SW 1271 (cell line): ENCODE measurements at regions not wholly inside any gene's neighbourhood (a gene's known extent, or its start where the extent isn't known, plus 50 kb on each side); places are given as distances from the start of the nearest gene placed in this dataset.
A peak's percentile ranks its signal among the peaks of the same experiment; 100 is the strongest.
"Not testable (repeated sequence)": the region's sequence is repeated elsewhere in the genome, so short reads cannot be mapped to it uniquely, and the experiment has no call there.

Experiments
- DNase-seq, 2 experiments: peaks; one replicate each; lab custom pipeline; 2025; lab: John Stamatoyannopoulos, UW

- no peak for DNase-seq
Measured at GRCh38 chr3:103170651-103171050, 735.8 kb downstream of the ZPLD1 start.

GRCh38 chr3:103173940-103174339 is 739.1 kb downstream of the ZPLD1 start:
- DNase-seq = no peak

GRCh38 chr3:103181160-103181559 is 746.3 kb downstream of the ZPLD1 start:
- no peak for DNase-seq

- no peak for DNase-seq
Measured at GRCh38 chr3:103184772-103185171, 750.0 kb downstream of the ZPLD1 start.

DNA sequence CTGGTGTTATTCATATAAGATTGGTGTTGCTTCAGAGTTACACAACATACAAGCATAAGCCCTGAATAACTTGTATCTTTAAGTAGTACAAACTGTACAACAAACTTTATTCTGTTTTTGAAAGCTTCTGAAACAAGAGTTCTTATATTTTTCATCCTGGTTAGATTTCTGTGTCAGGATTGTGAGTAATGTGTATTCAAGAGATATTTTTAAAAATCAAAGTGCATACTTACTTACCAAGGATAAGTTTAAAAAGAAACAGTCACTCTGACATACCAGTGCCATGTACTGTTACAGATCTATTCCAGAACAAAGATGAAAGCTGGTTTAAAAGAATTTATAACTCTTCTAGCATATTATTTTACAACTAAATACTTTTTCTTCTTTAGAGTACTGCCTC is 755.1 kb downstream of the ZPLD1 start:
- no peak for DNase-seq

DNA sequence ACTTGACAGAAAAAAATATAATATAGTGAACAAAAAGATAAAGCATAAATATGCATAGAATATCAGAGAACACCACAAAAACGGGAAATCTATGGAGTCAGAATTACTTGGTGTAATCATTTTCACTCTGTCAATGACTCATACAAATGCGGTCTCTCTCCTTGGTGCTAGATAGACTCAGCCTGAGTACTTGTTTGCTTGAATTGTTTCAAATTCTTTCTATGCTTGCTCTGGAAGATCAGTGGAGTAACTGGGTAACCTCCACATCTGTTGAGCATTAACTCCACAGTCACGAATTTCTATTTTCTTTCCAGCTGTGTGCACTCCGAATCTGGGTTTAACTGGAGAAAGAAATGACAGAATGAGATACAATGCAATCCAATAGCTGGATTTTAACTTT is 760.4 kb downstream of the ZPLD1 start:
- DNase-seq = no peak

DNA sequence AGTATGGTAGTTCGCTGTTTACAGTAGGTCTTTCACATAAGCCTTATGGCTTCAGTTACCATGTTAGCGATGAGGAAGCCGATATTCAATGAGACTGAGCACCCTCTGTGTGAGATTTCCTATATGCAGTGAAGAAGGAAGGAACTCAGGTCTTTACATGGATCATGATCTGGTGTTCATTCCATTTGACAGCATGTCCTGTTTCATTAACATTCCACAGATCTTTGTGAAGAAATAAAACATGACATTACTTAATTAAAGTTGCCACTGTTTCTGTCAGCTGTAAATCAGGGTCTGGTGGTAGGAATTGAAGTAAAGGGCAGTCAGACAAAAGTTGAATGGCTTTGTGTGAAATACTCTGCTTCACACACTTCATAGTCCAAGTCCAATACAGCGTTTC is 768.6 kb downstream of the ZPLD1 start:
- DNase-seq = no peak

GRCh38 chr3:103210583-103210982 is 775.8 kb downstream of the ZPLD1 start:
- no peak for DNase-seq

GRCh38 chr3:103218146-103218545 is 783.3 kb downstream of the ZPLD1 start:
- no peak for DNase-seq

GRCh38 chr3:103218793-103219192 is 784.0 kb downstream of the ZPLD1 start:
- no peak for DNase-seq

GRCh38 chr3:103227651-103228050 is 792.8 kb downstream of the ZPLD1 start:
- DNase-seq = no peak

- no peak for DNase-seq
Measured at GRCh38 chr3:103247459-103247858, 812.6 kb downstream of the ZPLD1 start.

DNA sequence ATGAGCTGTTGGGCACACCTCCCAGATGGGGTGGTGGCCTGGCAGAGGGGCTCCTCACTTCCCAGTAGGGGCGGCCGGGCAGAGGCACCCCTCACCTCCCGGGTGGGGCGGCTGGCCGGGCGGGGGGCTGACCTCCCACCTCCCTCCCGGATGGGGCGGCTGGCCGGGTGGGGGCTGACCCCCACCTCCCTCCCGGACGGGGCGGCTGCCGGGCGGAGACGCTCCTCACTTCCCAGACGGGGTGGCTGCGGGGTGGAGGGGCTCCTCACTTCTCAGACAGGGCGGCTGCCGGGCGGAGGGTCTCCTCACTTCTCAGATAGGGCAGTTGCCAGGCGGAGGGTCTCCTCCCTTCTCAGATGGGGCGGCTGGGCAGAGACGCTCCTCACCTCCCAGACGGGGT is 820.0 kb downstream of the ZPLD1 start:
- DNase-seq = not testable (repeated sequence)

- no peak for DNase-seq
Measured at GRCh38 chr3:103269287-103269686, 834.5 kb downstream of the ZPLD1 start.

GRCh38 chr3:103271575-103271974 is 836.8 kb downstream of the ZPLD1 start:
- no peak for DNase-seq

GRCh38 chr3:103295974-103296570 is 861.3 kb downstream of the ZPLD1 start:
- peak in 1 of 2 experiments; percentile 21 for DNase-seq

GRCh38 chr3:103297502-103297901 is 862.7 kb downstream of the ZPLD1 start:
- DNase-seq = not testable (repeated sequence)

- no peak for DNase-seq
Measured at GRCh38 chr3:103306104-103306503, 871.3 kb downstream of the ZPLD1 start.

DNA sequence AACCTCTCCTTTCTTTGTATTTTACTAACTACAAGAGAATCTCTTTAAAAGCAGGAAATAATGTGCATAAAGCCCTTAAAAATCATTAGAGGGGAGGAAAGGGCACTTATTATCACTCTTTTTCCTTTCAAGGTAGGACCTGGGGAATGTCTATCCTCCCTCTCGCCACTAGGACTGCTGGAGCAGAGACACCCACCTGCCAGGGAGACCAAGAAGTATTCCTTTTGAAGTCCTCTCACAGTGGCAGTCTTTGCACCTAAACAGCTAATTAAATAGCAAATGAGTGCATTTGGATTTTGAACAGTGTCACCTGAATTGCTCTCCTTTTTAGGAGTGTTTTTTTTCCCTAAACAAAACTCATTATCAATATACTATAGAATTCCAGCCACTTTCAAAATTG is 874.1 kb downstream of the ZPLD1 start:
- no peak for DNase-seq

- no peak for DNase-seq
Measured at GRCh38 chr3:103319912-103320311, 885.1 kb downstream of the ZPLD1 start.

GRCh38 chr3:103337179-103337845 is 902.5 kb downstream of the ZPLD1 start:
- no peak for DNase-seq

- no peak for DNase-seq
Measured at GRCh38 chr3:103341078-103341606, 906.3 kb downstream of the ZPLD1 start.

- no peak for DNase-seq
Measured at GRCh38 chr3:103342205-103342731, 907.5 kb downstream of the ZPLD1 start.
